ENCODE measurements at regions not wholly inside any gene's neighbourhood (a gene's known extent, or its start where the extent isn't known, plus 50 kb on each side); places are given as distances from the start of the nearest gene placed in this dataset.

DNA sequence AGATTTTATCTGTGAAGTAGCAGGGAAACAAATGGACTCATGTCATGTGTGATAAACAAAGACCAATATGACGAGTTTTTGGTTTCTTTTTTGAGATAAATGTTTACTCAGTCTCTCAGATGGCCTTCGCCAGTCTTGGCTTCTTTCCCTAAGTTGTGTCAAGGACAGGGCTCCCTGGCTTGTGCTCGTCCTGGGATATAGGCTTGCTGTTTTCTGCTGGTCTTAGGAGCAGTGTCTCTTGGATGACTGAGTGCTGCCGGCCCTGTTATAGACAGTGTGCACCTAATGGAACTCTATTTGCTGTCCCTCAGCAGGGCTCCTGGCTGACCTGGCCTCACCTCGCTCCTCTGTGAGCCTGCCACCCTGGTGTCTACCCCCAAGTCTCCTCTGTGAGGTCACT lies 324.1 kb upstream of the SYNCRIP start:
- Histone ChIP-seq H3K9me3 (replicated peaks; ENCODE audit: control insufficient read depth, low read depth, low read length) (no peaks in the 10 kb centered on the region), H3K27ac (ENCODE audit: low read length) (no peak overlapping the region), H3K27me3 (ENCODE audit: control insufficient read depth, insufficient read depth, low read length) (no peaks in the 10 kb centered on the region), H3K36me3 (ENCODE audit: control insufficient read depth, insufficient read depth, low read length) (no peaks in the 10 kb centered on the region), H3K4me1 (ENCODE audit: control insufficient read depth, insufficient read depth, low read length) (no peaks in the 10 kb centered on the region), H3K4me3 (ENCODE audit: low read length) (no peak overlapping the region)
- 85% methylated on average over 4 of the region's 5 CpGs for WGBS (ENCODE audit: insufficient coverage)
- no peak for DNase-seq

DNA sequence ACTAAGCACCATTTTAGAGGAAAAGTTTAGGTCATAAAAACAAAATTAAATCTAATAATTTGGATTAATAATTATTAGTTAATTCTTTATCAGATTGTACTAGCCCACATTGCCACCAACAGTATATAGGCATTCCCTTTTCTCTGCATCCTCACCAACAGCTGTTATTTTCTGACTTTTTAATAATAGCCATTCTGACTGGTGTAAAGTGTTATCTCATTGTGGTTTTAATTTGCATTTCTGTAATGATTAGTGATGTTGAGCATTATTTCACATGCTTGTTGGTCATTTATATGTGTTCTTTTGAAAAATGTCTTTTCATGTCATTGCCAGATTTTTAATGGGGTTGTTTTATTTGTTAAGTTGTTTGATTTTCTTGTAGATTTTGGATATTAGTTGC lies 319.1 kb upstream of the SYNCRIP start:
- Histone ChIP-seq H3K27ac (ENCODE audit: low read length) (no peak overlapping the region), H3K4me1 (ENCODE audit: control insufficient read depth, insufficient read depth, low read length) (no peaks in the 10 kb centered on the region), H3K9me3 (replicated peaks; ENCODE audit: control insufficient read depth, low read depth, low read length) (peaks cover 2% of the 10 kb centered on the region), H3K27me3 (ENCODE audit: control insufficient read depth, insufficient read depth, low read length) (no peaks in the 10 kb centered on the region), H3K4me3 (ENCODE audit: low read length) (no peak overlapping the region), H3K36me3 (ENCODE audit: control insufficient read depth, insufficient read depth, low read length) (no peaks in the 10 kb centered on the region)
- DNase-seq = no peak

DNA sequence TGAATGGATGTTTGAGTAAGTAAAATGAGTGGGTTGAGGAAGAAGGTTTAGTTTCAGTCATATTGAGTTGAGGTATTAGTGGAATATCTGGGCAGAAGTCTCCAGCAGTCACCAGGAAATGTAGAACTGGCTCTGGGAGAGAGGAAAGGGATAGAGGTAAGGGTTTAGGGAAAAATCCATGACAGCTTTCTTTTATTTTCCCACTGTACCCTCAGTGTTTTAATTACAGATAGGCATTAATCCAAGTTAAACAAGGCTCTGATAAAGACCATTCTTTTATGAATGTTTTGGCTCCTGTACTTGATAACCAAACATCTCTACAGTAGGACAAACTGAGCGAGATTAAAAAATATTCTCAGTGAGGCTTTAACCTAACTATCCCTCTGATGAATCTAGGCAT lies 318.4 kb upstream of the SYNCRIP start:
- H3K4me1 ChIP-seq (ENCODE audit: control insufficient read depth, insufficient read depth, low read length) = no peaks in the 10 kb centered on the region
- DNase-seq = no peak
- H3K9me3 ChIP-seq (replicated peaks; ENCODE audit: control insufficient read depth, low read depth, low read length) = peaks cover 2% of the 10 kb centered on the region
- H3K4me3 ChIP-seq (ENCODE audit: low read length) = no peak overlapping the region
- H3K27me3 ChIP-seq (ENCODE audit: control insufficient read depth, insufficient read depth, low read length) = no peaks in the 10 kb centered on the region
- no peak overlapping the region for H3K27ac ChIP-seq (ENCODE audit: low read length)
- no peaks in the 10 kb centered on the region for H3K36me3 ChIP-seq (ENCODE audit: control insufficient read depth, insufficient read depth, low read length)
- no CpG with 5 or more reads among the region's 1 CpG for WGBS (ENCODE audit: insufficient coverage)

DNA sequence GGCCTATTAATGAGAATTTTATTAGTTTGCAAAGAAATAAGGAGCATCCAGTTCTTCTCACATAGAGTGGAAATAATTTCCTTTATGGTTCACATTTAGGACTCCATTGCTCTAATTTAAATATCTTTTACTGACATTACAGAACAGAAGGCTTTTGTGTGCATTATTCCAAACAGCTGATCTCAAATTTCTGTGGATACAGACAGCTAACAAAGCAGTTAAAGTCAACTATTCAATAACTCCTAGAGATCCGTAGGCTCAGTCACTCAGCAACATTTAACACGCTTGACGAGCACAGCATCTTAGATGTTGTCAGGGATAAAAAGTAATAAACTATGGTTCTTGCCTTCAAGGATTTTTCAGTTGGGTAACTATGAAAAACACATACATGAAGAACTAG lies 305.8 kb upstream of the SYNCRIP start:
- WGBS (ENCODE audit: insufficient coverage) = no CpG with 5 or more reads among the region's 3 CpGs
- Histone ChIP-seq H3K36me3 (ENCODE audit: control insufficient read depth, insufficient read depth, low read length) (no peaks in the 10 kb centered on the region), H3K4me3 (ENCODE audit: low read length) (no peak overlapping the region), H3K9me3 (replicated peaks; ENCODE audit: control insufficient read depth, low read depth, low read length) (no peaks in the 10 kb centered on the region), H3K27ac (ENCODE audit: low read length) (no peak overlapping the region), H3K4me1 (ENCODE audit: control insufficient read depth, insufficient read depth, low read length) (no peaks in the 10 kb centered on the region), H3K27me3 (ENCODE audit: control insufficient read depth, insufficient read depth, low read length) (no peaks in the 10 kb centered on the region)
- no peak for DNase-seq

DNA sequence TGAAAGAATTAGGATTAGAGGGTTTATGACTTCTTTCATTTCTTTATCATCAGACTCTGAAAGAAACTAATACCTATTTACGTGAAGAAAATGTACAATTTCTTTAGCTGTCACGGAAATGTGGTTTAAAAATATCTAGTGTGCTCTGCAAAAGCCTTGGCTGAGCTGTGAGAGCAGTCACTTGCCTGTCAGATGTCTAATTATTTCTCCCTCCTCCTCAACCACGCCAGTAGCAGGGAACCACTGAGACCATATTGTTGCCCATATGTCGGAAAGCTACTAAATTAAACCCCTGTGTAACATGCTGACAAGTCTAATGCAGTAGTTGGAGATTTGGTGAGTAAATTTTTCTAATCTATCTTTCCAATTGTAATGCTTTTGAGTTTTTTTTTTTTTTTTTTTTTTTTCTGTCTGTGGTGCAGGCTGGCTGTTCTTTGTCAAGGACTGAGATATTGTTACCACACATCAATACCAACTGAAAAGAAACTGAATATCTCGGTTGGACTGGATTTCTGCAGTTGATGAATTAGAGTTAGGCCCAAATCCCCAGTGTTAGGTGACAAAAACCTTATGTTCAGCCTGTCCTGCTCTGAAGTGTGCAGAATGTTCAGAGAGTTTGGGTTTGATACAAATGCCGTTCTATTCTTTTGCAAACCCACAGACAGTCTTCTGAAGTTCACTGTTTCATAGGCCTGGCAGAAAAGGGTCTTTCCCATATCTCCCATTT lies 302.9 kb upstream of the SYNCRIP start:
- H3K4me1 ChIP-seq (ENCODE audit: control insufficient read depth, insufficient read depth, low read length) = no peaks in the 10 kb centered on the region
- WGBS (ENCODE audit: insufficient coverage) = no CpG with 5 or more reads among the region's 6 CpGs
- no peaks in the 10 kb centered on the region for H3K9me3 ChIP-seq (replicated peaks; ENCODE audit: control insufficient read depth, low read depth, low read length)
- no peak overlapping the region for H3K4me3 ChIP-seq (ENCODE audit: low read length)
- no peaks in the 10 kb centered on the region for H3K27me3 ChIP-seq (ENCODE audit: control insufficient read depth, insufficient read depth, low read length)
- no peak overlapping the region for H3K27ac ChIP-seq (ENCODE audit: low read length)
- DNase-seq = no peak
- no peaks in the 10 kb centered on the region for H3K36me3 ChIP-seq (ENCODE audit: control insufficient read depth, insufficient read depth, low read length)

DNA sequence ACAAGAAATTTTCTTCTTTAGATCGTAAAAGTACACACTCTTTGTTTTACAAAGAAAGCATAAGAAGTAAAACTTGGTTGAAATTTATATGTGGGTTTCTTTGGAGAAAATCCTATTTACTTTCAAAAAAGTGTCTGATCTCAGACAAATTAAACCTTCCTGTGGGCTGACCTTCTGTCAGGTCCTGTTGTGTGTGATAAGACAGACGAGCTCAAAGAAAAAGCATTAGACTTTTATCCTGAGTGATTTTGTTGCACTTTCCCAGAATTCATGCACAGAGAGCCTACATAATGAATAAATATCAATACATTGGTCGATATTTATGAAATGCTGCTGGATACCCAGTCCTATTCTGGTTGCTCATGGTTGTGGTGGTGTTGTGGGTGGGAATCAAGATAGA lies 302.1 kb upstream of the SYNCRIP start:
- Histone ChIP-seq H3K36me3 (ENCODE audit: control insufficient read depth, insufficient read depth, low read length) (no peaks in the 10 kb centered on the region), H3K4me1 (ENCODE audit: control insufficient read depth, insufficient read depth, low read length) (no peaks in the 10 kb centered on the region), H3K4me3 (ENCODE audit: low read length) (no peak overlapping the region), H3K27ac (ENCODE audit: low read length) (no peak overlapping the region), H3K9me3 (replicated peaks; ENCODE audit: control insufficient read depth, low read depth, low read length) (no peaks in the 10 kb centered on the region), H3K27me3 (ENCODE audit: control insufficient read depth, insufficient read depth, low read length) (no peaks in the 10 kb centered on the region)
- no peak for DNase-seq
- WGBS (ENCODE audit: insufficient coverage) = no CpG with 5 or more reads among the region's 3 CpGs

DNA sequence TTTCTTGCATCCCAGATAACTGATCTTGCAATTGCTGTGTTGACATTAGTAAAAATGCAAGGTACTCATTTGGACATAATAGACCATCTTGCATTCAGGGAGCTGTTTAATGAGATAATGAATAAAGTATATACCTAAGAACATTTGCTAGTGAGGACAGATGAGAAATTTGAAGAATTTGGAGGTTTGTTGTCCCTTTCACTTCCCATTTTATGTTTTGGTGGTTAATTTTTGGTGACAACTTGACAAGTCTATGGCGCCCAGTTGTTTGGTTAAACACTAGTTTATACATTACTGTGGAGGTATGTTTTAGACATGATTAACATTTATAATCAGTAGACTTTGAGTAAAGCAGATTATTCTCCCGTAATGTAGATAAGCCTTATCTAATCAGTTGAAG lies 300.2 kb upstream of the SYNCRIP start:
- no peak for DNase-seq
- no CpG with 5 or more reads among the region's 2 CpGs for WGBS (ENCODE audit: insufficient coverage)
- Histone ChIP-seq H3K4me3 (ENCODE audit: low read length) (no peak overlapping the region), H3K27ac (ENCODE audit: low read length) (no peak overlapping the region), H3K36me3 (ENCODE audit: control insufficient read depth, insufficient read depth, low read length) (no peaks in the 10 kb centered on the region), H3K4me1 (ENCODE audit: control insufficient read depth, insufficient read depth, low read length) (no peaks in the 10 kb centered on the region), H3K9me3 (replicated peaks; ENCODE audit: control insufficient read depth, low read depth, low read length) (no peaks in the 10 kb centered on the region), H3K27me3 (ENCODE audit: control insufficient read depth, insufficient read depth, low read length) (no peaks in the 10 kb centered on the region)

DNA sequence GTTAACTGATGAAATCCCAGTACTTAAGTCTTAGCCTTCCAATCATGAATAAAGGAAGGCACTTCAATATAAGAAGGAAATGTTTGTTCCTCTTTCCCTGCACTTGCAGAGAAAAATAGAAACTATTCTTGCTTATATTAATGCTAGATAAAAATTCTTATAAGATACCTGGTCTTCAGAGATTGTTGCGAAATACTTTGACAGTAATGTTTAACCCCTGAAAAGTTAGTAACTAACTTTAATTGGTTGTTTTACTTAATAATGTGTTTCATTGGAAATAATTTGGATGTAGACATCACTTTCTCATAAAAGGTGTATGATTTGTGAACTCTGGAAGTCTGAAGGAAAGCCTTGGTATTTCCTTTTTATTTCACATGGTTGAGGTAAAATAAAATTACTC lies 294.2 kb upstream of the SYNCRIP start:
- Histone ChIP-seq H3K4me1 (ENCODE audit: control insufficient read depth, insufficient read depth, low read length) (no peaks in the 10 kb centered on the region), H3K36me3 (ENCODE audit: control insufficient read depth, insufficient read depth, low read length) (no peaks in the 10 kb centered on the region), H3K27ac (ENCODE audit: low read length) (no peak overlapping the region), H3K27me3 (ENCODE audit: control insufficient read depth, insufficient read depth, low read length) (no peaks in the 10 kb centered on the region), H3K9me3 (replicated peaks; ENCODE audit: control insufficient read depth, low read depth, low read length) (peaks cover 6% of the 10 kb centered on the region), H3K4me3 (ENCODE audit: low read length) (no peak overlapping the region)
- WGBS (ENCODE audit: insufficient coverage) = no CpG with 5 or more reads among the region's 1 CpG
- no peak for DNase-seq

DNA sequence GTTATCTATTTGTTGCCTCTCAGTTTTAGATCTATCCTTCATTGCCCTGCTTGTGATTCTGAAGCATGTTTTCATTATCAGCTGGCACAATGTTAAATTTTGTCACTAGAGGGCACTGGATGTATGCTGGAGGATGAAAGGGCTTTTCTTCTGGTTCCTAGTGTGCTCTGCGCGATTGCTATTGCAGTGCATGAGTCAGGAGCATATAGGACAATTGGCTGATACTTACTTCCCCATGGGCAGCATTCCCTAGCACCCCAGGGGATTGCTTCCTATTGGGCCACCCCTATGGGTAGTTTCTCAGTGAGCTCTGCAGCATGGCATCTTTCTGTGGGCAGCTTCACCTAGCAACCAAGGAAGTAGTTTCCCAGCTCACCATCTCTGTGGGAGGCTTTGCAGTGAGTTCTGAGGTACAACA lies 280.3 kb upstream of the SYNCRIP start:
- 0% methylated on average over 1 of the region's 2 CpGs for WGBS (ENCODE audit: insufficient coverage)
- no peak overlapping the region for H3K27ac ChIP-seq (ENCODE audit: low read length)
- H3K4me3 ChIP-seq (ENCODE audit: low read length) = no peak overlapping the region
- DNase-seq = peak; percentile 14
- no peaks in the 10 kb centered on the region for H3K4me1 ChIP-seq (ENCODE audit: control insufficient read depth, insufficient read depth, low read length)
- peaks cover 3% of the 10 kb centered on the region for H3K9me3 ChIP-seq (replicated peaks; ENCODE audit: control insufficient read depth, low read depth, low read length)
- no peaks in the 10 kb centered on the region for H3K36me3 ChIP-seq (ENCODE audit: control insufficient read depth, insufficient read depth, low read length)
- no peaks in the 10 kb centered on the region for H3K27me3 ChIP-seq (ENCODE audit: control insufficient read depth, insufficient read depth, low read length)

DNA sequence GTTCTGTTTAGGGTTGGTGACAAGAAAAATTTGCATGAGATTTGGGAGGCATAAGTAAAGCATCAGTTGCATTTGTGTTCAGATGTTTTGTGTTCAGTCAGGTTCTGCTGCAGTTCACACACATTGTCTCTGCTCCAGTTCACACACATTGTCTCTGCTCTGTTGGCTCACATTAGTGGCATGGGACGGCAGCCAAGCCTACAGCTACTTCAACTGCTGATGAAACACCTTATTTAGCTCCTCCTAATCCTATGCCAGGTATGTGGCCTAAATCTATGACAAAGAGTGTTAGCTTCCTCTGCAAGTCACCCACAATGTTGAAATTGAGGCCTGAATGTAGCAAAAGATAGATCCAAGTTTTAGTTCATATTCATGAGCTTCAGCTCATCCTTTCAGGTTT lies 278.1 kb upstream of the SYNCRIP start:
- 50% methylated on average over 1 of the region's 1 CpG for WGBS (ENCODE audit: insufficient coverage)

DNA sequence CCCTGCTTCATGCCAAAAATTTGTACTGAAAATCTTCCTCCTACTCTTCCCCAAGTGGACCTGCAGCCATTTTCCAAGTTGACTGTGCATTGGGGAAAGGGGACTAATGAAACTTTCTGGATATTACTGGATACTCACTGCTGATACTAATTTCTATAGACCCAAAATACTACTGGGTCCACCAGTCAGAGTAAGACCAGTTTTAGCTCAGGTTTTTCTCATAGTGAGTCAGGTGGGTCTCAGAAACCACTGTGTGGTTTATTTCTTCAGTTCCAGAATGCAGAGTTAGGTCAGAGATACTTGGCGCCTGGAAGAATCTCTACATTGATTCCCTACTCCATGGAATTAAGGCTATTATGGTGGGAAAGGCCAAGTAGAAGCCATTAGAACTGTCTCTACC lies 274.8 kb upstream of the SYNCRIP start:
- peaks cover 2% of the 10 kb centered on the region for H3K9me3 ChIP-seq (replicated peaks; ENCODE audit: control insufficient read depth, low read depth, low read length)
- DNase-seq = no peak
- no peaks in the 10 kb centered on the region for H3K4me1 ChIP-seq (ENCODE audit: control insufficient read depth, insufficient read depth, low read length)
- no peaks in the 10 kb centered on the region for H3K36me3 ChIP-seq (ENCODE audit: control insufficient read depth, insufficient read depth, low read length)
- no peaks in the 10 kb centered on the region for H3K27me3 ChIP-seq (ENCODE audit: control insufficient read depth, insufficient read depth, low read length)
- H3K4me3 ChIP-seq (ENCODE audit: low read length) = no peak overlapping the region
- WGBS (ENCODE audit: insufficient coverage) = no CpG with 5 or more reads among the region's 1 CpG
- H3K27ac ChIP-seq (ENCODE audit: low read length) = no peak overlapping the region

More for the DNA sequence above, 278.1 kb upstream of the SYNCRIP start:
- Histone ChIP-seq H3K36me3 (ENCODE audit: control insufficient read depth, insufficient read depth, low read length) (no peaks in the 10 kb centered on the region), H3K4me1 (ENCODE audit: control insufficient read depth, insufficient read depth, low read length) (no peaks in the 10 kb centered on the region), H3K9me3 (replicated peaks; ENCODE audit: control insufficient read depth, low read depth, low read length) (peaks cover 2% of the 10 kb centered on the region), H3K4me3 (ENCODE audit: low read length) (no peak overlapping the region), H3K27me3 (ENCODE audit: control insufficient read depth, insufficient read depth, low read length) (no peaks in the 10 kb centered on the region), H3K27ac (ENCODE audit: low read length) (no peak overlapping the region)
- DNase-seq = no peak
